Liver (tissue), 8 donors: ENCODE measurements at regions not wholly inside any gene's neighbourhood (a gene's known extent, or its start where the extent isn't known, plus 50 kb on each side); places are given as distances from the start of the nearest gene placed in this dataset.

ENCODE experiments used
- DNase-seq: peaks from one replicate; pipeline ENCODE4 v3.0.0-alpha.2; 2017; ENCODE audit warnings: low spot score
- H3K27ac ChIP-seq, 2 donors: one replicate each; pipeline ENCODE4 v1.7.0; 2013; ENCODE audit warnings: inconsistent platforms in 2 of 2, low read length in 2 of 2, control low read depth in 1 of 2, low read depth in 1 of 2, mild to moderate bottlenecking in 1 of 2
- H3K27me3 ChIP-seq, 4 donors: one replicate each; pipeline versions ENCODE4 v1.6.1 to v1.7.0; 2013; ENCODE audit warnings: low read length in 3 of 4, inconsistent platforms in 1 of 4, mild to moderate bottlenecking in 1 of 4, moderate library complexity in 1 of 4; ENCODE audit not compliant: control insufficient read depth in 4 of 4, insufficient read depth in 4 of 4
- H3K36me3 ChIP-seq, 4 donors: one replicate each; pipeline versions ENCODE4 v1.6.1 to v1.7.0; 2013; ENCODE audit warnings: low read length in 3 of 4, mild to moderate bottlenecking in 3 of 4, low read depth in 1 of 4, moderate library complexity in 1 of 4; ENCODE audit not compliant: control insufficient read depth in 4 of 4, insufficient read depth in 3 of 4
- H3K4me1 ChIP-seq, 4 donors: one replicate each; pipeline versions ENCODE4 v1.6.1 to v1.7.0; 2013; ENCODE audit warnings: low read length in 3 of 4, mild to moderate bottlenecking in 3 of 4, moderate library complexity in 1 of 4; ENCODE audit not compliant: control insufficient read depth in 4 of 4, insufficient read depth in 4 of 4
- H3K4me3 ChIP-seq, 3 donors: one replicate each; pipeline versions ENCODE4 v1.6.1 to v1.7.0; 2013; ENCODE audit warnings: low read length in 3 of 3, control low read depth in 1 of 3, low read depth in 1 of 3, mild to moderate bottlenecking in 1 of 3
- H3K9ac ChIP-seq, 2 donors: one replicate each; pipeline ENCODE4 v1.7.0; 2013; ENCODE audit warnings: low read length in 2 of 2, mild to moderate bottlenecking in 2 of 2, moderate library complexity in 2 of 2, control low read depth in 1 of 2, low read depth in 1 of 2
- H3K9me3 ChIP-seq, 4 donors: one replicate each; pipeline versions ENCODE4 v1.6.1 to v1.7.0; 2013; ENCODE audit warnings: low read length in 3 of 4; ENCODE audit not compliant: control insufficient read depth in 4 of 4
- EGR1 ChIP-seq, 2 donors: IDR thresholded peaks; 2 replicates each; pipeline ENCODE4 v1.6.1; 2016 to 2018; ENCODE audit warnings: antibody characterized with exemption in 2 of 2, low read depth in 2 of 2
- FOXA1 ChIP-seq: IDR thresholded peaks from 2 replicates; pipeline ENCODE4 v1.6.1; 2016; ENCODE audit warnings: antibody characterized with exemption
- FOXA2 ChIP-seq: IDR thresholded peaks from 2 replicates; pipeline ENCODE4 v1.6.1; 2016; ENCODE audit warnings: antibody characterized with exemption
- GABPA ChIP-seq, 2 donors: IDR thresholded peaks in 1 of 2; conservative IDR thresholded peaks in 1 of 2; 2 replicates each; pipeline ENCODE4 v1.6.1; 2016; ENCODE audit warnings: antibody characterized with exemption in 2 of 2, mild to moderate bottlenecking in 1 of 2, moderate library complexity in 1 of 2
- HNF4A ChIP-seq, 2 donors: conservative IDR thresholded peaks; 2 replicates each; pipeline ENCODE4 v1.6.1; 2016; ENCODE audit warnings: antibody characterized with exemption in 2 of 2, mild to moderate bottlenecking in 2 of 2
- HNF4G ChIP-seq: IDR thresholded peaks from 2 replicates; pipeline ENCODE4 v1.6.1; 2016; ENCODE audit warnings: antibody characterized with exemption
- JUND ChIP-seq, 2 donors: IDR thresholded peaks; 2 replicates each; pipeline ENCODE4 v1.6.1; 2016; ENCODE audit warnings: antibody characterized with exemption in 2 of 2
- RAD21 ChIP-seq, 2 donors: IDR thresholded peaks; 2 replicates each; pipeline ENCODE4 v1.6.1; 2016; ENCODE audit warnings: antibody characterized with exemption in 2 of 2, mild to moderate bottlenecking in 2 of 2
- RXRA ChIP-seq, 2 donors: IDR thresholded peaks; 2 replicates each; pipeline ENCODE4 v1.6.1; 2017 to 2018; ENCODE audit warnings: antibody characterized with exemption in 2 of 2, mild to moderate bottlenecking in 1 of 2
- TAF1 ChIP-seq: conservative IDR thresholded peaks from 2 replicates; pipeline ENCODE4 v1.6.1; 2016; ENCODE audit warnings: antibody characterized with exemption, mild to moderate bottlenecking
- YY1 ChIP-seq: IDR thresholded peaks from 2 replicates; pipeline ENCODE4 v1.6.1; 2016; ENCODE audit warnings: antibody characterized with exemption, mild to moderate bottlenecking
- WGBS: extraction: QIAGEN DNeasy Blood & Tissue Kit; methylation state at CpG from one replicate; pipeline ENCODE4 v1.1.7; 2013; 5-methylcytosine and 5-hydroxymethylcytosine counted together
- TF ChIP-seq, protein P1 (sequence below): IDR thresholded peaks from 2 replicates; pipeline ENCODE4 v1.6.1; 2016; ENCODE audit warnings: antibody characterized with exemption, mild to moderate bottlenecking
- TF ChIP-seq, protein P2 (sequence below): IDR thresholded peaks from 2 replicates; pipeline ENCODE4 v1.6.1; 2016; ENCODE audit warnings: antibody characterized with exemption
- TF ChIP-seq, protein P3 (sequence below): IDR thresholded peaks from 2 replicates; pipeline ENCODE4 v1.6.1; 2016; ENCODE audit warnings: antibody characterized with exemption
- TF ChIP-seq, protein P4 (sequence below): IDR thresholded peaks from 2 replicates; pipeline ENCODE4 v1.6.1; 2016; ENCODE audit warnings: antibody characterized with exemption
- TF ChIP-seq, protein P5 (sequence below): fragments of 150-350 bp; IDR thresholded peaks from 2 replicates; pipeline ENCODE4 v1.5.1; 2017; ENCODE audit warnings: improper control_type of control experiment, low read depth, low read length; ENCODE audit not compliant: missing input control
- donor health status: healthy.
- donor health status: healthy.
- donor health status: healthy.
- donor health status: healthy.
- donor health status: healthy.

DNA sequence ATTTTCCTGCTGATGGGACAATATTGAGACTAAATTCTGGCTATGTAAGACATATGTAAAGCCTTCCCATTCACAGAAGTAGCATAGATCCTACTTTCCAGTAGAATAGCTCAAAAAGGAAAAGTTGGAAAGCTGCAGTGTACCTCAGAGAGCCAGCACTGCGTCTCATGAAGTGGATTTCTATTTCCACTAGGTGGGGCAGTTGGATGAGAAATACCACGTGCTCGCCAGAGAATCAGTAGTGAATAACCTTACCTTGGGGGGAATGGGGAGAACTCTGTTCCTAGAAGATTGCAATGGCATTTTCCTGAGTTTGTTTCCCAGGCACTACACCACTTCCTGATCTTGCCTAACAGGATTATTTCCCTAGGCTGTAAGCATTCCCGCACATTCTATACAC lies 907.1 kb downstream of the FSTL5 start:
- TF ChIP-seq, protein P1, sequence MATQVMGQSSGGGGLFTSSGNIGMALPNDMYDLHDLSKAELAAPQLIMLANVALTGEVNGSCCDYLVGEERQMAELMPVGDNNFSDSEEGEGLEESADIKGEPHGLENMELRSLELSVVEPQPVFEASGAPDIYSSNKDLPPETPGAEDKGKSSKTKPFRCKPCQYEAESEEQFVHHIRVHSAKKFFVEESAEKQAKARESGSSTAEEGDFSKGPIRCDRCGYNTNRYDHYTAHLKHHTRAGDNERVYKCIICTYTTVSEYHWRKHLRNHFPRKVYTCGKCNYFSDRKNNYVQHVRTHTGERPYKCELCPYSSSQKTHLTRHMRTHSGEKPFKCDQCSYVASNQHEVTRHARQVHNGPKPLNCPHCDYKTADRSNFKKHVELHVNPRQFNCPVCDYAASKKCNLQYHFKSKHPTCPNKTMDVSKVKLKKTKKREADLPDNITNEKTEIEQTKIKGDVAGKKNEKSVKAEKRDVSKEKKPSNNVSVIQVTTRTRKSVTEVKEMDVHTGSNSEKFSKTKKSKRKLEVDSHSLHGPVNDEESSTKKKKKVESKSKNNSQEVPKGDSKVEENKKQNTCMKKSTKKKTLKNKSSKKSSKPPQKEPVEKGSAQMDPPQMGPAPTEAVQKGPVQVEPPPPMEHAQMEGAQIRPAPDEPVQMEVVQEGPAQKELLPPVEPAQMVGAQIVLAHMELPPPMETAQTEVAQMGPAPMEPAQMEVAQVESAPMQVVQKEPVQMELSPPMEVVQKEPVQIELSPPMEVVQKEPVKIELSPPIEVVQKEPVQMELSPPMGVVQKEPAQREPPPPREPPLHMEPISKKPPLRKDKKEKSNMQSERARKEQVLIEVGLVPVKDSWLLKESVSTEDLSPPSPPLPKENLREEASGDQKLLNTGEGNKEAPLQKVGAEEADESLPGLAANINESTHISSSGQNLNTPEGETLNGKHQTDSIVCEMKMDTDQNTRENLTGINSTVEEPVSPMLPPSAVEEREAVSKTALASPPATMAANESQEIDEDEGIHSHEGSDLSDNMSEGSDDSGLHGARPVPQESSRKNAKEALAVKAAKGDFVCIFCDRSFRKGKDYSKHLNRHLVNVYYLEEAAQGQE = no peak
- no peak for TF ChIP-seq HNF4A (conservative IDR thresholded peaks at IDR 0.05)
- TF ChIP-seq RAD21 (IDR thresholded peaks at IDR 0.05) = peak; percentile 59 to 64
- no peak for TF ChIP-seq GABPA (IDR thresholded peaks at IDR 0.05 in 1 of 2, conservative IDR thresholded peaks at IDR 0.05 in 1 of 2)
- TF ChIP-seq EGR1 (IDR thresholded peaks at IDR 0.05; ENCODE audit: low read depth in 2 of 2) = no peak
- no peak for TF ChIP-seq RXRA (IDR thresholded peaks at IDR 0.05)
- TF ChIP-seq, protein P2, sequence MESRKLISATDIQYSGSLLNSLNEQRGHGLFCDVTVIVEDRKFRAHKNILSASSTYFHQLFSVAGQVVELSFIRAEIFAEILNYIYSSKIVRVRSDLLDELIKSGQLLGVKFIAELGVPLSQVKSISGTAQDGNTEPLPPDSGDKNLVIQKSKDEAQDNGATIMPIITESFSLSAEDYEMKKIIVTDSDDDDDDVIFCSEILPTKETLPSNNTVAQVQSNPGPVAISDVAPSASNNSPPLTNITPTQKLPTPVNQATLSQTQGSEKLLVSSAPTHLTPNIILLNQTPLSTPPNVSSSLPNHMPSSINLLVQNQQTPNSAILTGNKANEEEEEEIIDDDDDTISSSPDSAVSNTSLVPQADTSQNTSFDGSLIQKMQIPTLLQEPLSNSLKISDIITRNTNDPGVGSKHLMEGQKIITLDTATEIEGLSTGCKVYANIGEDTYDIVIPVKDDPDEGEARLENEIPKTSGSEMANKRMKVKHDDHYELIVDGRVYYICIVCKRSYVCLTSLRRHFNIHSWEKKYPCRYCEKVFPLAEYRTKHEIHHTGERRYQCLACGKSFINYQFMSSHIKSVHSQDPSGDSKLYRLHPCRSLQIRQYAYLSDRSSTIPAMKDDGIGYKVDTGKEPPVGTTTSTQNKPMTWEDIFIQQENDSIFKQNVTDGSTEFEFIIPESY = no peak
- TF ChIP-seq JUND (IDR thresholded peaks at IDR 0.05) = no peak
- TF ChIP-seq, protein P3, sequence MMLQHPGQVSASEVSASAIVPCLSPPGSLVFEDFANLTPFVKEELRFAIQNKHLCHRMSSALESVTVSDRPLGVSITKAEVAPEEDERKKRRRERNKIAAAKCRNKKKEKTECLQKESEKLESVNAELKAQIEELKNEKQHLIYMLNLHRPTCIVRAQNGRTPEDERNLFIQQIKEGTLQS = no peak
- TF ChIP-seq FOXA2 = no peak
- TF ChIP-seq YY1 = no peak
- TF ChIP-seq HNF4G = no peak
- TF ChIP-seq, protein P4, sequence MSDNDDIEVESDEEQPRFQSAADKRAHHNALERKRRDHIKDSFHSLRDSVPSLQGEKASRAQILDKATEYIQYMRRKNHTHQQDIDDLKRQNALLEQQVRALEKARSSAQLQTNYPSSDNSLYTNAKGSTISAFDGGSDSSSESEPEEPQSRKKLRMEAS = no peak
- TF ChIP-seq TAF1 = no peak
- TF ChIP-seq, protein P5, sequence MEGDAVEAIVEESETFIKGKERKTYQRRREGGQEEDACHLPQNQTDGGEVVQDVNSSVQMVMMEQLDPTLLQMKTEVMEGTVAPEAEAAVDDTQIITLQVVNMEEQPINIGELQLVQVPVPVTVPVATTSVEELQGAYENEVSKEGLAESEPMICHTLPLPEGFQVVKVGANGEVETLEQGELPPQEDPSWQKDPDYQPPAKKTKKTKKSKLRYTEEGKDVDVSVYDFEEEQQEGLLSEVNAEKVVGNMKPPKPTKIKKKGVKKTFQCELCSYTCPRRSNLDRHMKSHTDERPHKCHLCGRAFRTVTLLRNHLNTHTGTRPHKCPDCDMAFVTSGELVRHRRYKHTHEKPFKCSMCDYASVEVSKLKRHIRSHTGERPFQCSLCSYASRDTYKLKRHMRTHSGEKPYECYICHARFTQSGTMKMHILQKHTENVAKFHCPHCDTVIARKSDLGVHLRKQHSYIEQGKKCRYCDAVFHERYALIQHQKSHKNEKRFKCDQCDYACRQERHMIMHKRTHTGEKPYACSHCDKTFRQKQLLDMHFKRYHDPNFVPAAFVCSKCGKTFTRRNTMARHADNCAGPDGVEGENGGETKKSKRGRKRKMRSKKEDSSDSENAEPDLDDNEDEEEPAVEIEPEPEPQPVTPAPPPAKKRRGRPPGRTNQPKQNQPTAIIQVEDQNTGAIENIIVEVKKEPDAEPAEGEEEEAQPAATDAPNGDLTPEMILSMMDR = peak; percentile 22
- Histone ChIP-seq H3K27ac (no peak overlapping the region), H3K4me3 (no peak overlapping the region), H3K4me1 (no peaks in the 10 kb centered on the region), H3K9me3 (peaks cover 0 to 11% (median 7%) of the 10 kb centered on the region in 4 donors), H3K27me3 (no peaks in the 10 kb centered on the region), H3K9ac (no peak overlapping the region), H3K36me3 (no peaks in the 10 kb centered on the region)
- 76% methylated on average over 4 of the region's 4 CpGs for WGBS
- DNase-seq = no peak

DNA sequence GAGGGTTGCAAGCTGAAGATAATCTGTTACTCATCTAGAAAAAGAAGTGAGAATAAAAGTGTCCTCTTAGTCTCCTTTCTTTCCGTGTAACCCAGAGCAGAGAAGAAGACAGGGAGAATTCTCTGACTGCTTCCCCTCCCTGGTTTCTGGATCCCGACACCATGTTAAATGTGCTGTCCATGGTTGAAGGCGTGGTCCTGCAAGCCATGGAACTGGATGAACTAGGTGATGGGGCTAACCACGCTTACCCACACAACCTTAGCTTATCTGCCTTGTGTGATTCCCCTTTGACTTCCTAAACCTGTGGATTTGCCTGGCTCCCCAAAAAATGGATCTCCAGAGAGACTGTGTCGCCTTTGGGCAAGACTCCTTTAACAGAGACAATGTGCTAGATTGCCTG lies 907.6 kb downstream of the FSTL5 start:
- Histone ChIP-seq H3K27ac (no peak overlapping the region), H3K4me3 (no peak overlapping the region), H3K4me1 (no peaks in the 10 kb centered on the region), H3K9ac (no peak overlapping the region), H3K36me3 (no peaks in the 10 kb centered on the region), H3K9me3 (peaks cover 0 to 11% (median 7%) of the 10 kb centered on the region in 4 donors), H3K27me3 (no peaks in the 10 kb centered on the region)
- no peak for DNase-seq
- WGBS = 88% methylated on average over 5 of the region's 5 CpGs
- TF ChIP-seq, protein P1 = no peak
- TF ChIP-seq, protein P2 = no peak
- no peak for TF ChIP-seq FOXA2
- no peak for TF ChIP-seq YY1
- no peak for TF ChIP-seq HNF4A (conservative IDR thresholded peaks at IDR 0.05)
- TF ChIP-seq, protein P3 = no peak
- no peak for TF ChIP-seq FOXA1
- TF ChIP-seq GABPA (IDR thresholded peaks at IDR 0.05 in 1 of 2, conservative IDR thresholded peaks at IDR 0.05 in 1 of 2) = no peak
- TF ChIP-seq, protein P4 = no peak
- TF ChIP-seq RAD21 (IDR thresholded peaks at IDR 0.05) = no peak
- no peak for TF ChIP-seq HNF4G
